SK-N-SH (cell line): ENCODE measurements at regions not wholly inside any gene's neighbourhood (a gene's known extent, or its start where the extent isn't known, plus 50 kb on each side); places are given as distances from the start of the nearest gene placed in this dataset.

Experiments
- MXI1 ChIP-seq: IDR thresholded peaks from 2 replicates; pipeline ENCODE4 v1.6.1; 2012; ENCODE audit warnings: mild to moderate bottlenecking, low read depth, low read length, improper control_type of control experiment
- POLR2AphosphoS5 ChIP-seq: IDR thresholded peaks from 2 replicates; pipeline ENCODE4 v1.6.1; 2012; ENCODE audit warnings: low read depth, low read length
- RAD21 ChIP-seq: IDR thresholded peaks from 2 replicates; pipeline ENCODE4 v1.6.1; 2012; ENCODE audit warnings: mild to moderate bottlenecking, low read length
- TF ChIP-seq, protein P1 (sequence below): IDR thresholded peaks from 2 replicates; pipeline ENCODE4 v1.4.0; 2012; ENCODE audit warnings: low read depth

DNA sequence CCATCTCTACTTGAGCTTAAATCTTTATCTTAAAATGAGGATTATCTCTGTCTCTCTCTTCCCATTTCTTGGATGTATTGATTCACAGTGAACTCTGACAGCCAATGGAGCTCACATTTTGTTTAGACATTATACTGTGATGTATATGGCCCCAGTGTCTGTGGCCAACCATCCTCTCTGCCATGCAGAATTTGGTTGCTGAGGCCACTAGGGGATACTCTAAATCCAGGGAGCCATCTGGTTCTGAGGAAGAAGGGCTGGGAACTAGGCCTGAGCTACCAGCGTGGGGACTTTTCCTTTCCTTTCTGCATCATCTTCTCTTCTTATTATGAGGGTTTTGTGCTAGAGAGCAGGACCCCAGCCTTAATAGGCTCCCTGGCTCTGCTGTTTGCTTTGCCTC, 59.1 kb upstream of the RIPOR2 start:
- TF ChIP-seq RAD21 (no peak), POLR2AphosphoS5 (no peak), MXI1 (no peak)
- TF ChIP-seq, protein P1, sequence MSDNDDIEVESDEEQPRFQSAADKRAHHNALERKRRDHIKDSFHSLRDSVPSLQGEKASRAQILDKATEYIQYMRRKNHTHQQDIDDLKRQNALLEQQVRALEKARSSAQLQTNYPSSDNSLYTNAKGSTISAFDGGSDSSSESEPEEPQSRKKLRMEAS = no peak
